Liver (tissue), 3 donors: ENCODE measurements at regions not wholly inside any gene's neighbourhood (a gene's known extent, or its start where the extent isn't known, plus 50 kb on each side); places are given as distances from the start of the nearest gene placed in this dataset.

Source experiments
- CTCF ChIP-seq: fragments of 150-350 bp; IDR thresholded peaks from 2 replicates; pipeline ENCODE4 v1.5.1; 2017; ENCODE audit warnings: improper control_type of control experiment, low read depth, low read length; ENCODE audit not compliant: missing input control
- GABPA ChIP-seq, 2 donors: IDR thresholded peaks in 1 of 2; conservative IDR thresholded peaks in 1 of 2; 2 replicates each; pipeline ENCODE4 v1.6.1; 2016; ENCODE audit warnings: antibody characterized with exemption in 2 of 2, mild to moderate bottlenecking in 1 of 2, moderate library complexity in 1 of 2
- JUND ChIP-seq, 2 donors: IDR thresholded peaks; 2 replicates each; pipeline ENCODE4 v1.6.1; 2016; ENCODE audit warnings: antibody characterized with exemption in 2 of 2
- MAX ChIP-seq: IDR thresholded peaks from 2 replicates; pipeline ENCODE4 v1.6.1; 2016; ENCODE audit warnings: antibody characterized with exemption
- RAD21 ChIP-seq, 2 donors: IDR thresholded peaks; 2 replicates each; pipeline ENCODE4 v1.6.1; 2016; ENCODE audit warnings: antibody characterized with exemption in 2 of 2, mild to moderate bottlenecking in 2 of 2
- SP1 ChIP-seq: IDR thresholded peaks from 2 replicates; pipeline ENCODE4 v1.6.1; 2018; ENCODE audit warnings: antibody characterized with exemption, mild to moderate bottlenecking
- TAF1 ChIP-seq: conservative IDR thresholded peaks from 2 replicates; pipeline ENCODE4 v1.6.1; 2016; ENCODE audit warnings: antibody characterized with exemption, mild to moderate bottlenecking
- TF ChIP-seq, protein P1 (sequence below): IDR thresholded peaks from 2 replicates; pipeline ENCODE4 v1.6.1; 2016; ENCODE audit warnings: antibody characterized with exemption
- TF ChIP-seq, protein P2 (sequence below): IDR thresholded peaks from 2 replicates; pipeline ENCODE4 v1.6.1; 2016; ENCODE audit warnings: antibody characterized with exemption
- donor health status: healthy.
- donor health status: healthy.

GRCh38 chr4:18198653-18199052 is 177.1 kb upstream of the LCORL start:
- TF ChIP-seq CTCF (no peak), SP1 (no peak), GABPA (IDR thresholded peaks at IDR 0.05 in 1 of 2, conservative IDR thresholded peaks at IDR 0.05 in 1 of 2) (no peak), MAX (no peak), JUND (IDR thresholded peaks at IDR 0.05) (no peak), RAD21 (IDR thresholded peaks at IDR 0.05) (no peak), TAF1 (no peak)
- TF ChIP-seq, protein P1, sequence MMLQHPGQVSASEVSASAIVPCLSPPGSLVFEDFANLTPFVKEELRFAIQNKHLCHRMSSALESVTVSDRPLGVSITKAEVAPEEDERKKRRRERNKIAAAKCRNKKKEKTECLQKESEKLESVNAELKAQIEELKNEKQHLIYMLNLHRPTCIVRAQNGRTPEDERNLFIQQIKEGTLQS = no peak
- TF ChIP-seq, protein P2, sequence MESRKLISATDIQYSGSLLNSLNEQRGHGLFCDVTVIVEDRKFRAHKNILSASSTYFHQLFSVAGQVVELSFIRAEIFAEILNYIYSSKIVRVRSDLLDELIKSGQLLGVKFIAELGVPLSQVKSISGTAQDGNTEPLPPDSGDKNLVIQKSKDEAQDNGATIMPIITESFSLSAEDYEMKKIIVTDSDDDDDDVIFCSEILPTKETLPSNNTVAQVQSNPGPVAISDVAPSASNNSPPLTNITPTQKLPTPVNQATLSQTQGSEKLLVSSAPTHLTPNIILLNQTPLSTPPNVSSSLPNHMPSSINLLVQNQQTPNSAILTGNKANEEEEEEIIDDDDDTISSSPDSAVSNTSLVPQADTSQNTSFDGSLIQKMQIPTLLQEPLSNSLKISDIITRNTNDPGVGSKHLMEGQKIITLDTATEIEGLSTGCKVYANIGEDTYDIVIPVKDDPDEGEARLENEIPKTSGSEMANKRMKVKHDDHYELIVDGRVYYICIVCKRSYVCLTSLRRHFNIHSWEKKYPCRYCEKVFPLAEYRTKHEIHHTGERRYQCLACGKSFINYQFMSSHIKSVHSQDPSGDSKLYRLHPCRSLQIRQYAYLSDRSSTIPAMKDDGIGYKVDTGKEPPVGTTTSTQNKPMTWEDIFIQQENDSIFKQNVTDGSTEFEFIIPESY = no peak
